Loucy (cell line): ENCODE measurements at regions not wholly inside any gene's neighbourhood (a gene's known extent, or its start where the extent isn't known, plus 50 kb on each side); places are given as distances from the start of the nearest gene placed in this dataset.

Source experiments
- CTCF ChIP-seq: fragments of 200-600 bp; sonication (generic); conservative IDR thresholded peaks from 2 replicates; pipeline ENCODE4 v1.5.1; 2014; ENCODE audit warnings: mild to moderate bottlenecking, antibody characterized with exemption, low read length
- EZH2phosphoT487 ChIP-seq: fragments of 200-600 bp; IDR thresholded peaks from 2 replicates; pipeline ENCODE4 v1.6.1; 2018; ENCODE audit warnings: antibody characterized with exemption, mild to moderate bottlenecking, moderate library complexity, borderline replicate concordance

DNA sequence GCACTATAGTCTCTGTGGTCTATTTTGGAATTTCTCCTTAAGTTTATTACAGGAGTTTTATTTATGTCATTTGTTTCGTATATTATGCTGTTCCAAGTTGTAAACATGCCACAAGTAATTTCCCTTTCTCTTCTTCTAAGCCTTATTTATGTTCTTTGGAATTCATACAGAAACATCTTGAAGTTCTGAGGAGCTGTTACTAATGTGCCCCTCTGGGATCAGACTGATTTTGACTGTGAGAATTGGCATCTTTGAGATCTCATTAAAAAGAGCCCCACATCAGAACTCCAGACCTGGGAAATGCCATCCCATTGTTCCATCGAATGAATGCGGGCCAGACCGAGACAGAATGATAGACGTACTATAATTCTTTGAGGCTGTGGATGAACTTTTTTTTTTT lies 138.8 kb upstream of the CD180 start:
- TF ChIP-seq CTCF (no peak), EZH2phosphoT487 (no peak)
